Parathyroid adenoma (tissue), 2 donors: ENCODE measurements at regions not wholly inside any gene's neighbourhood (a gene's known extent, or its start where the extent isn't known, plus 50 kb on each side); places are given as distances from the start of the nearest gene placed in this dataset.
"Not testable (repeated sequence)": the region's sequence is repeated elsewhere in the genome, so short reads cannot be mapped to it uniquely, and the experiment has no call there.

Experiments used
- H2AFZ ChIP-seq: fragments of 300-600 bp; sonication (generic); one replicate; pipeline ENCODE4 v1.7.0; 2017; ENCODE audit warnings: antibody characterized with exemption, mild to moderate bottlenecking
- H3K27ac ChIP-seq: fragments of 300-600 bp; sonication (generic); one replicate; pipeline ENCODE4 v1.7.0; 2017
- H3K27me3 ChIP-seq: fragments of 300-600 bp; sonication (generic); one replicate; pipeline ENCODE4 v1.7.0; 2017; ENCODE audit warnings: low read length; ENCODE audit not compliant: control insufficient read depth, insufficient read depth
- H3K36me3 ChIP-seq: fragments of 300-600 bp; sonication (generic); one replicate; pipeline ENCODE4 v1.7.0; 2017; ENCODE audit warnings: low read length; ENCODE audit not compliant: control insufficient read depth, insufficient read depth
- H3K4me1 ChIP-seq: fragments of 300-600 bp; sonication (generic); one replicate; pipeline ENCODE4 v1.7.0; 2017; ENCODE audit warnings: control low read depth
- H3K4me2 ChIP-seq: fragments of 300-600 bp; sonication (generic); one replicate; pipeline ENCODE4 v1.7.0; 2017; ENCODE audit warnings: low read length
- H3K4me3 ChIP-seq: fragments of 300-600 bp; sonication (generic); one replicate; pipeline ENCODE4 v1.7.0; 2017; ENCODE audit warnings: low read depth, low read length
- H3K79me2 ChIP-seq: fragments of 300-600 bp; sonication (generic); one replicate; pipeline ENCODE4 v1.7.0; 2017; ENCODE audit warnings: control low read depth
- H3K9ac ChIP-seq: fragments of 300-600 bp; sonication (generic); one replicate; pipeline ENCODE4 v1.7.0; 2017; ENCODE audit warnings: mild to moderate bottlenecking
- H3K9me3 ChIP-seq: fragments of 300-600 bp; sonication (generic); one replicate; pipeline ENCODE4 v1.7.0; 2017; ENCODE audit warnings: low read length; ENCODE audit not compliant: control insufficient read depth
- CTCF ChIP-seq: fragments of 300-600 bp; sonication (generic); IDR thresholded peaks from one replicate; pipeline ENCODE4 v1.7.0; 2017; ENCODE audit warnings: antibody characterized with exemption, mild to moderate bottlenecking
- donor health status: primary hyperparathyroidism.

DNA sequence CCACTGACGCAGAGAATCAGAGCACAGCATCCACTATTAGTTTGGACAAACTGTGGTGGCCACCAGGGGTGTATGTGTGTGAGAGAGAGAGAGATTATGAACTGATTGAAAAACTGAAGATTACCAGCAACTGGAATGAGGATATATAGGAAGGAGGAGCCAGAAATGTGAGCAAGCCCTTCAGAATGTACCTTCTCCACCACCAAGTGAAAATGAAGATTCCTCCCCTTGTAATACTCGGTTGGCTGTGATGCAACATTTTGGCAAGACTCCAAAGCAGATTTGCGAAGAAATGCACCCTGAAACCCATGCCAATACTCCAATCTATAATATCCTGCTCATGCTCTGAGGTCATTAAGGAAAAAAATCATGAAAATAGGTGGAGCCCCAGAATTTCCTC is 121.2 kb upstream of the SLC35G4 start:
- H3K9ac ChIP-seq, result no peak overlapping the region
- H3K36me3 ChIP-seq, result no peaks in the 10 kb centered on the region

DNA sequence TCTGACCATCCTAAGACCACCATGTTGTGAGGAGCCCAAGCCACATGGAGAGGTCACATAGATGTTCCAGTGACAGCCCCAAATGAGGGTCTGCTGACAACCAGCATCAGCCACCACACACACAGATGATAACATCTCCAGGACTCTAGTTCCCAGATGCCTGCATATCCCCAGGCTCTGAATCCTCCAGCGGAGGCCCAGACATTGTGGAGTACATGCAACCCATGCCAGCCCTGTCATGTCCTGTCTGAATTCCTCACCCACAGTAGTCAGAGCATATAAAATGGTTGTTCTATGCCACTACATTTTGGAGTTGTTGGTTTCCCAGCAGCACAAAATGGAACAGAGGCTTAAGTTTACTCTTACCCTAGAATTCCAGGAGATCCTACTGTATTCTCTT is 122.0 kb upstream of the SLC35G4 start:
- Histone ChIP-seq H3K27ac (no peak overlapping the region), H3K4me1 (no peaks in the 10 kb centered on the region), H3K79me2 (no peaks in the 10 kb centered on the region), H3K36me3 (no peaks in the 10 kb centered on the region), H3K4me3 (no peak overlapping the region), H3K9ac (no peak overlapping the region), H2AFZ (no peak overlapping the region), H3K9me3 (no peaks in the 10 kb centered on the region), H3K27me3 (no peaks in the 10 kb centered on the region), H3K4me2 (no peak overlapping the region)
- no peak for TF ChIP-seq CTCF

More for the DNA sequence above, 121.2 kb upstream of the SLC35G4 start:
- Histone ChIP-seq H2AFZ (no peak overlapping the region), H3K79me2 (no peaks in the 10 kb centered on the region), H3K4me3 (no peak overlapping the region), H3K4me1 (no peaks in the 10 kb centered on the region), H3K27ac (no peak overlapping the region), H3K4me2 (no peak overlapping the region), H3K9me3 (no peaks in the 10 kb centered on the region), H3K27me3 (no peaks in the 10 kb centered on the region)
- no peak for TF ChIP-seq CTCF

DNA sequence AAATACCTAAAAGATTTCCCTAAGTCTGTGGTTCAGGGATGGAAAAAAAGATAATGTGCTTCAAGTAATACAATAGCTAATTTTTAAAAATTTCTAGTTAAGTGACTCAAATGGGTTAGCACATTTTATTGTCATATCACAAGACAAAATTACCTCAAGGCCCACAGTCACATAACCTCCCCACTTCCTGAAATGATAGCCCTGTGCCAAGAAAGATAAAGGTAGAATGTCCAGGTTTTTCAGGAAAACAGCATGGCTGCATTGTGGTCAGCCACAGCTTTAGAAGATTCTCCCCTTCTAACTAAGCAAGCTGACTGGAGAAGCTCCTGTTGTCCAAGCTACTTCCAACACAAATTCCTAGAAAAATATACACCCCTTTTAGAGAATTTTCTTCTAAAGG is 127.1 kb upstream of the SLC35G4 start:
- Histone ChIP-seq H3K27me3 (no peaks in the 10 kb centered on the region), H3K4me2 (no peak overlapping the region), H3K4me3 (no peak overlapping the region), H3K79me2 (no peaks in the 10 kb centered on the region), H3K36me3 (no peaks in the 10 kb centered on the region), H3K9ac (no peak overlapping the region), H3K9me3 (no peaks in the 10 kb centered on the region), H3K27ac (no peak overlapping the region), H3K4me1 (no peaks in the 10 kb centered on the region), H2AFZ (no peak overlapping the region)
- no peak for TF ChIP-seq CTCF

- no peak overlapping the region for H3K4me3 ChIP-seq
- no peak for TF ChIP-seq CTCF
- H3K27me3 ChIP-seq, result no peaks in the 10 kb centered on the region
- H3K9me3 ChIP-seq, result no peaks in the 10 kb centered on the region
- no peak overlapping the region for H3K27ac ChIP-seq
- H3K4me2 ChIP-seq, result no peak overlapping the region
- no peak overlapping the region for H3K9ac ChIP-seq
- H3K4me1 ChIP-seq, result no peaks in the 10 kb centered on the region
- no peak overlapping the region for H2AFZ ChIP-seq
- H3K36me3 ChIP-seq, result no peaks in the 10 kb centered on the region
- H3K79me2 ChIP-seq, result no peaks in the 10 kb centered on the region
Measured at GRCh38 chr18:11480692-11481091, 128.7 kb upstream of the SLC35G4 start.

DNA sequence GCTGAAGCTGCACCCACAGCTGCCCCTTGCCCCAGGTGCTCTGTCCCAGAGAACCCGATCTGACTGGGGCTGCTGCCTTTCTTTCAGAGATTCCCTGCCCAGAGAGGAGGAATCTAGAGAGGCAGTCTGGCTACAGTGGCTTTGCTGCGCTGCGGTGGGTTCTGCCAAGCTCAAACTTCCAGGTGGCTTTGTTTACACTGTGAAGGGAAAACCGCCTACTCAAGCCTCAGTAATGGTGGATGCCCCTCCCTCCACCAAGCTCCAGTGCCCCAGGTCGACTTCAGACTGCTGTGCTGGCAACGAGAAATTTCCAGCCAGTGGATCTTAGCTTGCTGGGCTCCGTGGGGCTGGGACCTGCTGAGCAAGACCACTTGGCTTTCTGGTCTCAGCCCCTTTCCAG is 130.4 kb upstream of the SLC35G4 start:
- H3K4me1 ChIP-seq, H3K4me2 ChIP-seq, H3K27ac ChIP-seq, H3K9me3 ChIP-seq, H3K4me3 ChIP-seq, H3K27me3 ChIP-seq, H3K9ac ChIP-seq, H2AFZ ChIP-seq, H3K79me2 ChIP-seq, H3K36me3 ChIP-seq: not testable (repeated sequence)
